ENCODE measurements at regions not wholly inside any gene's neighbourhood (a gene's known extent, or its start where the extent isn't known, plus 50 kb on each side); places are given as distances from the start of the nearest gene placed in this dataset.

DNA sequence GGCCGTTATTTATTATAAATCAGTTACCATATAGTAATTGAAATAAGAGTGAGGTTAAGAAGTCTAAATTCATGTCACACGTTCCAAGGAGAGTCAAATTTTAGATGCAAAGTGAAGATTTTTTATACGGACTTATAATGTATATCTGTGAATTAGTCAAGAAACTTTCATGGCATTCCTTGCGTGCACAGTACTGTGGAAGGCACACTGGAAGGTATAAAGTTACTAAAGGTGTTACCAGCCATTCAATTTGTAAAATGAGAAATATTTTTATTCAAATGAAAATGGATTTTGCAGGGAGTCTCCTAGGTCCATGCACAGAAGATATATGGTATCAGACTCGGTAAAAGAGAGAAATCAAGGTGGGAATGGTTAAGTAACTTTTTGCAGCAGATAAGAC, 408.1 kb upstream of the CTNND2 start:
- Mint-ChIP-seq H3K4me3 (no peak overlapping the region), H3K36me3 (no peaks in the 10 kb centered on the region), H3K27me3 (no peaks in the 10 kb centered on the region), H3K4me1 (no peaks in the 10 kb centered on the region), H3K9me3 (peaks cover 4% of the 10 kb centered on the region), H3K27ac (no peak overlapping the region)
- DNase-seq: no peak
- CTCF ChIA-PET: no interaction called here

DNA sequence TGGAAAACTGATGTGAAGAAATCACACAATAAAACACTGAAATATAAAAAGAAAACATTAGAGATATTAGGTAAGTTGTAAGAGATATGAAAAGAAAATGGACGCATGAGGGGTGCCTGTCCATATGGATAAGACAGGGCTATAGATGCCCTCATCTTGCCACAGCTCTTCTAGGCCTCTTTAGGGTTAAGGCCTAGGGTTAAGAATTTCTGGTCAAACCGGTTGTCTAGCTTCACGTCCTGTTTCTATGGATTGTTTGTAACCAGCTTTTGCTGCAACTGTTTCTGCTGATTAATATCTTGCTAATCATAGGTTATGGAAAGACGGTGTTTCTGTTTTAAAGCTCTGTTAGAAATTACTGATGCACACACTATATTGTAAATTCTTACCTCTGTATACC, 389.9 kb upstream of the CTNND2 start:
- no peak overlapping the region for H3K27ac Mint-ChIP-seq
- DNase-seq: no peak
- H3K4me3 Mint-ChIP-seq: no peak overlapping the region
- no peaks in the 10 kb centered on the region for H3K36me3 Mint-ChIP-seq
- H3K27me3 Mint-ChIP-seq: no peaks in the 10 kb centered on the region
- H3K9me3 Mint-ChIP-seq: peaks cover 15% of the 10 kb centered on the region
- no peaks in the 10 kb centered on the region for H3K4me1 Mint-ChIP-seq
- CTCF ChIA-PET: no interaction called here

DNA sequence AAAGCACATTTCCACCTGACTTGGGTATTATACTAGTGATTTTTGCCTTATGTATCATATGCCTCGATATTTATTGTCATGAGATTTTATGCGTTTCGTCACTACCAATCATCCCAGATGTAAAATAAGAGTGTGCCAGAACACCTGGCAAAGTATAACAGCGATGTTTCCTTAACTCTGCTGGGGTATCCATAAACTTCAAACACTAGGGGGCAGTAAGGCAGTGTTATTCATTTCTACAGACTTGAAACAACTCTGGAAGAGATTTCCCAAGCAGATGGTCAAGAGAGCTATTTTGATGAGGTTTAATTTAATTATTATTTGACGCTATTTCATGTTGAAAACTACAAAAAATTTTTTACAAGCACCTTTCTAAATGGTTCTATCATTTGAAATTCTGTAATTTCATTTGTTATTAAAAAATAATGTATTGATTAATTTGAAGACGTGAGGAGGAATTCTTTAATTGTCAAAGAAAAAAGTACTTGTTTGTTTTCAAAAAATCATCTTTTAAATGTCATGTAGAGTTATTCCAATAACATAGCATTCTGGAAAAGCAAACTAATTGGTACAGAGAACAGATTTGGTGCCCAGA, 388.5 kb upstream of the CTNND2 start:
- Mint-ChIP-seq H3K27me3 (no peaks in the 10 kb centered on the region), H3K9me3 (peaks cover 21% of the 10 kb centered on the region), H3K36me3 (no peaks in the 10 kb centered on the region), H3K4me1 (no peaks in the 10 kb centered on the region), H3K27ac (no peak overlapping the region), H3K4me3 (no peak overlapping the region)
- no peak for DNase-seq
- CTCF ChIA-PET: no interaction called here

DNA sequence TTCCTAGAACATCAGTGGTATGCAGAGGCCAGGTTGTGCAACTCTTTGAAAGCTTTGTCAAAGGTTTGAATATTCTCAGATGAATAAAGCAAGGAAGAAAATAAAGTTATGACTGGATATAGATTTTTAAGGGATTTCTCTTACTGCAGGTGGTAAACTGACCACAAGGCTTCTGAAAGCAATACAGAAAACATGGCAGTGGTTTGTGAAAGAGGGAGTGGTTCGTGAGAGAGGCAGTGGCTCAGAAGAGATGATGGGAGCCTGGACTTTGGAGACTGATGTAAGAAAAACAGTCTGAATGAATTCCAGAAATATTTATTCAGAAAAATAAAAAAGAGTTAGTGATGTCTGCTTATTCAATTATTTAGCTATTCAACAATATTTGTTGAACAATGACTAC, 380.4 kb upstream of the CTNND2 start:
- CTCF ChIA-PET: no interaction called here
- H3K36me3 Mint-ChIP-seq: no peaks in the 10 kb centered on the region
- H3K4me3 Mint-ChIP-seq: no peak overlapping the region
- no peaks in the 10 kb centered on the region for H3K27me3 Mint-ChIP-seq
- H3K9me3 Mint-ChIP-seq: peaks cover 14% of the 10 kb centered on the region
- no peak for DNase-seq
- no peak overlapping the region for H3K27ac Mint-ChIP-seq
- H3K4me1 Mint-ChIP-seq: no peaks in the 10 kb centered on the region

DNA sequence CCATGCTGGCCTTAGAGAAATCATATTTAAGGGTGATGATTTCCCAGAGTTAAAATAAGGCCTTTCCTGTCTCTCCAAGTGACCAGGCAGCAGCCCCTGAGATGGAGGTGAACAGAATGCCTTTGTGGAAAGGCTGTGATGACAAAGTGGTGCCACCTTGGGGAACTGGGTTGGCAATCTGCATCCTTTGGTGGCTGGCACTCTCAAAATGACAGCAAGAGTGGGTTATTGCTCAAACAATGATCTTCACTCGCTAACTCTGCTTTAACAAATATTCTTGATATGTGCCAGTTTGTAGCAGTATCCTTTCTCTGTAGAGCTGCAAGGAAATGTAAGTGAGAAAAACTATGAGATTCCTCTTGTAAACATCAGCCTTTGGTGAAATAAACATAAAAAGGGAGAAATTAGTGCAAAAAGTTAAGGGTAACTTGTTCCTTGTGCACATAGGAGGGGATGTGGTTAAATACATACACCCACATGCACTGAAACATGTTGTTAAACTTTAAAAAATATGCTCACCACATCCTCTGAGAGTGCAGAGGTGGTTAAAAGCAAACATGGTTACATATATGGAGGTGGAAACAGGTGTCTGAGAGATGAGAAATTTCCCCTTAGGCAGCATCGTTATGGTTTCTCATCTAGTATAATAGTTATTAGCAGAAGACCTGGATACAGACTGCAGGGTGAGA, 373.4 kb upstream of the CTNND2 start:
- Mint-ChIP-seq H3K36me3 (no peaks in the 10 kb centered on the region), H3K9me3 (peaks cover 6% of the 10 kb centered on the region), H3K4me1 (no peaks in the 10 kb centered on the region), H3K27me3 (no peaks in the 10 kb centered on the region), H3K4me3 (no peak overlapping the region), H3K27ac (no peak overlapping the region)
- CTCF ChIA-PET: no interaction called here
- DNase-seq: no peak

DNA sequence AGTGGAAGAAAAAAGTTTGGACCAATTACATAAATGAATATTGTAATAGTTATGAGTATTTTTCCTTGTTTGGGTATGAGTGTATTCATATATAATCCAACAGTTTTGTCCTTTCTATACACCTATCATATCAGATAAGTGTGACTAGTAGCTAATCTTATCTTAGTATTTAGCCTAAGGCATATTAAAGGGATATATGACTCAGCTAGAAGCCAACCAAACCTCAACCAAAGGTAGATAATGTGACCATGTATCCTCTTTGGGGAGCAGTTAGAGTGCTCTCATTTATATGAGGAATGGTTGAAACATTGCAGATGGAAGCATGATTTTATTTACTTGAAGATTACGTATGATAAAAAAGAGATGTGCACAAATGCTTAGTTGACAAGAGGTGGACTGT, 370.0 kb upstream of the CTNND2 start:
- Mint-ChIP-seq H3K27ac (no peak overlapping the region), H3K4me1 (no peaks in the 10 kb centered on the region), H3K27me3 (no peaks in the 10 kb centered on the region), H3K36me3 (no peaks in the 10 kb centered on the region), H3K4me3 (no peak overlapping the region), H3K9me3 (peaks cover 6% of the 10 kb centered on the region)
- DNase-seq: no peak
- CTCF ChIA-PET: no interaction called here

DNA sequence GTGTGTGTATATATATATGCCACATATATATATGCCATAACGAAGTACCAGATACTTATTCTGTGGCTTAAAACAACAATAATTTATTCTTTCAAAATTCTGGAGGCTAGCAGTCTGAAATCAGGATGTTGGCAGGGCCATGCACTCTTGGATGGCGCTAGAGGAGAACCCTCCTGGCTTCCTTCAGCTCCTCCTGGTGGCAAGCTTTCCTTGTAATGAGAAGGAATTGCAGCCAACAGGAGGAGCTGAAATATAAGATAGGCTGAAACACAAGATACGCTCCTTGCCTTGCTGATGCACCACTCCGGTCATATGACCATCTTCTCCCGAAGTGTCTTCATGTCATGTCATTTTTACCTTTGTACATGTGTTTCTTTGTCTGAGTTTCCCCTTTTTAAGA, 368.1 kb upstream of the CTNND2 start:
- Mint-ChIP-seq H3K9me3 (peaks cover 6% of the 10 kb centered on the region), H3K4me3 (no peak overlapping the region), H3K27me3 (no peaks in the 10 kb centered on the region), H3K36me3 (no peaks in the 10 kb centered on the region), H3K4me1 (no peaks in the 10 kb centered on the region), H3K27ac (no peak overlapping the region)
- no peak for DNase-seq
- CTCF ChIA-PET: no interaction called here

DNA sequence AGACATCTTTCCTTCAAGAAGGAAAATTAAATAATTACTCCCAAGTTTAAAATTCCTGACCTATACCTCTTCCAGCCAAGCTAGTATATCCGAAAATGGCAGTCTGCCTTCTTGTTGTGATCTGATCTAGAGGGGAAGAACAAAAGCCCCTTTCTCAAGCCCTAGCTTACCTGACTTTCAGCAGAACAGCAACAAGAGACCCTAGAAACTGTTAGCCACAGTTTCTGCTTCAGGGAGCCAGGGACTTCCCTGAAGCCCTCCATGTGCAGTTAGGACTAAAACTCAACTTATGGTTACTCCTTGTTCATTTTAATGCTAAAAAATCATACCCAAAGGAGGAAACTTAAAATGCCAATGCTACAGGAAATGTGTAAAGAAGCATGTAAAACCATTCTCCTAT, 366.7 kb upstream of the CTNND2 start:
- Mint-ChIP-seq H3K27me3 (no peaks in the 10 kb centered on the region), H3K36me3 (no peaks in the 10 kb centered on the region), H3K9me3 (peaks cover 4% of the 10 kb centered on the region)

DNA sequence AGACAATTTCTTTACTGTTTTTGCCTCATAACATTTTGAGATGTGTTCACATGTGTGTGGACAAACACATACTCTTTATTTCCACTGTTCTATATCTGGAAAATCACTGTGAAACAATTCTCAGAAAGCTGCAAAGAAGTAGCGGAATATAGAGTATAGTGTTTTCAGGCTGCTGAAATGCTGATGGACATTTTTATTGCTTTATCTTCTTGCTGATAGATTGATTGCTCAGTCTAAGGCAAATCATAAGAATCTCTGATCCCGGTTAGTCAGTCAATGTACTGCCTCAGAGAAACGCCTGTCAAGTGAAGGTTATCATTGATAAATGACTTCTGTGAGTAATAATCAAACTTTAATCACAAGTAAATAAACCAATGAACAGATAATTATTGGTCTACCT, 364.9 kb upstream of the CTNND2 start:
- Mint-ChIP-seq H3K4me1 (no peaks in the 10 kb centered on the region), H3K27me3 (no peaks in the 10 kb centered on the region), H3K36me3 (no peaks in the 10 kb centered on the region), H3K27ac (no peak overlapping the region), H3K9me3 (peaks cover 4% of the 10 kb centered on the region), H3K4me3 (no peak overlapping the region)
- CTCF ChIA-PET: no interaction called here
- no peak for DNase-seq

More for the DNA sequence above, 366.7 kb upstream of the CTNND2 start:
- H3K4me1 Mint-ChIP-seq: no peaks in the 10 kb centered on the region
- CTCF ChIA-PET: no interaction called here
- no peak overlapping the region for H3K4me3 Mint-ChIP-seq
- H3K27ac Mint-ChIP-seq: no peak overlapping the region
- DNase-seq: no peak

DNA sequence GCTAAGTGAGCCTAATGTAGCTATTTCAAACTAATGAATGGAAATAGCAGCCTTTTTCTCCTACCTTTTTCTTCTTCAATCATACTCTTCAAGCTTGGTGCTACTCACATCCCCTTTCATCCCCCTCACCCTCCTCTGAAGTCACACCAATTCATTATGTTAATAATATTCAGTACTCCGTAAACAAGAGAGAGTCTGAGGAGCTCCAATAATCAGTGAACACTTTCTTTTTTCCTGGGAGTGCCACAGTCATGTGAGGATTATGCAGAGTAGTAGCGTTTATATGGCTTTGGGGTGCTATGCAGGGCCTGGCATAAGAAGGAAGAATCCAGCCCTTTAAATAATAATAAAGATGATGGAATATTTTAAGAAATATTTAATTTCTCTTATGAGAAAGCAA, 354.3 kb upstream of the CTNND2 start:
- CTCF ChIA-PET: no interaction called here
- H3K4me1 Mint-ChIP-seq: no peaks in the 10 kb centered on the region
- H3K27me3 Mint-ChIP-seq: no peaks in the 10 kb centered on the region
- H3K4me3 Mint-ChIP-seq: no peak overlapping the region
- no peak for DNase-seq
- peaks cover 10% of the 10 kb centered on the region for H3K9me3 Mint-ChIP-seq
- H3K27ac Mint-ChIP-seq: no peak overlapping the region
- no peaks in the 10 kb centered on the region for H3K36me3 Mint-ChIP-seq

DNA sequence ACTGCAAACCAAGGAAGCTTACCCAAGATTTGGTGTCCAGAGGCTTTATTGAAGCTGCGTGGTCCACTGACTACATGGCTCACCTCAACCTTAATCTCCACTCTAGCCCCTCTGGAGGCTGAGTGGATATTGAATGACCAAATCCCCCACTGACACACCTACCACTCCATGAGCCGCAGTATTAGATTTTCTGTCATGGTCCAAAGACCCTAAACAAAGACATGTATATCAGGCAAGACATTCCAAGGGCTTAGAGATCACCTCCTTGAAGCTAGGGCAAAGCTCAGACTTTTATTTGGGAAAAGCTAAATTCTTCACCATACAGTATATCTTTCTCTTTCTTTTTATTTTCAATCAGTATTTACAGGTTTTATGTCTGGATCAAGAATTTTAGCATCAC, 346.2 kb upstream of the CTNND2 start:
- H3K27ac Mint-ChIP-seq: no peak overlapping the region
- H3K9me3 Mint-ChIP-seq: peaks cover 17% of the 10 kb centered on the region
- H3K4me3 Mint-ChIP-seq: no peak overlapping the region
- no peaks in the 10 kb centered on the region for H3K4me1 Mint-ChIP-seq
- DNase-seq: no peak
- H3K27me3 Mint-ChIP-seq: no peaks in the 10 kb centered on the region
- CTCF ChIA-PET: no interaction called here
- no peaks in the 10 kb centered on the region for H3K36me3 Mint-ChIP-seq

DNA sequence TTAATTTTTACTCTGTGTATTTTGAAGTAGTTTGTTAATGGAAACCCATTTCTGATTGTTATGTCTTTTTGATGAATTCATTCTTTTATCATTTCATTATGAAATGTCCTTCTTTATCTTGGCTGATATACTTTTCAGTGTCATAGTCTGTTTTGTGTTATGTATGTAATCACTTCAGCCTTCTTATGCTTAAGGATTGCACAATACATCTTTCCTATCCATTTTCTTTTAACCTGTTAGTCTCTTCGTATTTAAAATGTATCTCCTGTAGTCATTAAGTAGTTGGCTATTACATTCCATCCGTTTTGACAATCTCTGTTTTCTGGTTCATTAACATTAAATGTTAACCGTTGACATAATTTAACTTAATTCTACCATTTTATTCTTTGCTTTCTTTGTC, 344.6 kb upstream of the CTNND2 start:
- no peak overlapping the region for H3K27ac Mint-ChIP-seq
- DNase-seq: no peak
- H3K27me3 Mint-ChIP-seq: no peaks in the 10 kb centered on the region
- H3K4me3 Mint-ChIP-seq: no peak overlapping the region
- H3K9me3 Mint-ChIP-seq: peaks cover 19% of the 10 kb centered on the region
- CTCF ChIA-PET: no interaction called here
- no peaks in the 10 kb centered on the region for H3K36me3 Mint-ChIP-seq
- no peaks in the 10 kb centered on the region for H3K4me1 Mint-ChIP-seq

DNA sequence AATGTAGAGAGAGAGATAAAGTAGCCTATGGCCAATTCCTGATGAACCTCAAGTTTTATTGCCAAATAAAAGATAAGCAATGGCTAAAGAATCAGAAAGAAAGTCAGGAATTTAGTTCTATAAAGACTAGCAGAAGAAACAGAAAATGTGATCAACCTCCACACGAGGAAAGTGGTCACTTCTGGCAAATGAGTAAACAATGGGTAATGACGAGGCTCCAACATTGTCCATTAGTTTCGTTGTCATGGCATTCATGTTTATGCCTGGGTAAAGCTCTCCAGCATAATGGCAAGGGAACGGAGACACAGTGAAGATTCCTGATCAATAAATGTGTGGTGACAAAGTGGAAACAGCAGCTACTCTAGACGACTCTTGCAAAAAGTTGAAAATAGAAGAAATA, 341.8 kb upstream of the CTNND2 start:
- DNase-seq: no peak
- H3K4me1 Mint-ChIP-seq: no peaks in the 10 kb centered on the region
- H3K4me3 Mint-ChIP-seq: no peak overlapping the region
- CTCF ChIA-PET: no interaction called here
- no peak overlapping the region for H3K27ac Mint-ChIP-seq
- no peaks in the 10 kb centered on the region for H3K27me3 Mint-ChIP-seq
- peaks cover 25% of the 10 kb centered on the region for H3K9me3 Mint-ChIP-seq
- H3K36me3 Mint-ChIP-seq: no peaks in the 10 kb centered on the region

DNA sequence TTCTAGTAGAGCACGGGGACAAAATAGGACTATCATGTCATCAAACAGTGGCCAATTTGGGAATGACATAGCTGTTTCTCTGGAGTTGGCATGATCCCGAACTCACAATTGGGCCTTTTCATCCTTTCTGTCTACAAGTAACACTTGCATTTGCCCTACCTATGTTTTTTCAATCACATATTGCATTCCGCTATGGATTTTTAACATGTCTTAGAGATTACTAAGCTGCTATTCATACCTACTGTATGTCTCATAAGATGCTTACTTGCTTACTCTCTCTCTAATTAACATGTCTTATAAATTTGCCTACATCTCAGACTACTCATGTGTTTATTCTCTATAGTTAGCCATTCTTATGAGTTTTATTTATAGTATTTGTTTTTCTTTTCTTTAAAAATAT, 341.2 kb upstream of the CTNND2 start:
- Mint-ChIP-seq H3K27ac (no peak overlapping the region), H3K4me1 (no peaks in the 10 kb centered on the region), H3K9me3 (peaks cover 23% of the 10 kb centered on the region), H3K4me3 (no peak overlapping the region), H3K36me3 (no peaks in the 10 kb centered on the region), H3K27me3 (no peaks in the 10 kb centered on the region)
- DNase-seq: no peak
- CTCF ChIA-PET: no interaction called here

DNA sequence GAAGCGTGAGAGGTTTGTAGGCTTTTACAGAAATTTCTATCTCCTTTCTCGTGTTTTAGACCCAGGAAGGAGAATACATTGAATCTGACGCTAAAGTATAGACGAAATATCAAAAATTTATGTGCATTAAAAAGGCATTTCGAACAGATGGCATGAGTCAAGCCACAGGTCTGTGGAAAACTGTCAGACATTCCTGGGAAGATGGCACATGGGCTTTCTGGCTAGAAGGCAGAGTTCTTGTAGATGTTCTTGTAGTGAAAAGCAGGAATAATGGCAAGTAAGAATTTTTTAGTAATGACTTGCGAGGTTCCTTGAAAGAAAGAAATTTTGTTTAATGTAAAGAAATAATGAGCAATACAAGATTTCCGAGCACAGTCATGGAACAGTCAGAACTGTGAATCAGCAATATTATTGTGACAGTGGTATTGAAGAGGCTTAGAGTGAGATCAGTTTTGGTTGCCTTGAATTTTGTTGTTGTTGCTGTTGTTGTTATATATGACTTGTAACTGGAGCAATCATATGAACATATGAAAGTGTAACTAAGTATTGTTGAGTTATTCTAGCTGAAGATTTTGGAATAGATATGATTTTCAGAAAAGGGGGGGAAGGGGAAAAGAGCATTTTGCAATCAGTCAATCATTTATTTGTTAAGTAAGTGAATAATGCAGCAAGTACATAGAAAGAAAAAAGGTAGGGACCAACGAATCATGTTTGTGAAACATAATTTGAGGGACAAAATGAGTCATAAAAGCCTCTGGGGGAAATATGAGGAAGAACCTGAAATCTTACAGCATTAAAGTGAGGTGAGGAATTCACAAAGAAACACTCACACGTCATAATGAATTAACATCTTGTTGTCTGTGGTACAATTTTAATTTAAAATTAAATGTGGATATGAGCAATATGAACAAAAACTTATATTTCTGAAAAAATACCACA, 339.0 kb upstream of the CTNND2 start:
- CTCF ChIA-PET: no interaction called here
- H3K36me3 Mint-ChIP-seq: no peaks in the 10 kb centered on the region

More for the DNA sequence above, 339.0 kb upstream of the CTNND2 start:
- Mint-ChIP-seq H3K27me3 (no peaks in the 10 kb centered on the region), H3K4me1 (no peaks in the 10 kb centered on the region), H3K27ac (no peak overlapping the region), H3K4me3 (no peak overlapping the region), H3K9me3 (peaks cover 24% of the 10 kb centered on the region)
- no peak for DNase-seq
